HG02588 (cell line): ENCODE measurements at regions not wholly inside any gene's neighbourhood (a gene's known extent, or its start where the extent isn't known, plus 50 kb on each side); places are given as distances from the start of the nearest gene placed in this dataset.
"Not testable (repeated sequence)": the region's sequence is repeated elsewhere in the genome, so short reads cannot be mapped to it uniquely, and the experiment has no call there.

Source experiments
- ATAC-seq: cut with Tn5 transposase; IDR thresholded peaks from one replicate; pipeline ENCODE4 v1.9.1; 2021; ENCODE audit warnings: mild to moderate bottlenecking, moderate library complexity; ENCODE audit not compliant: unreplicated experiment

DNA sequence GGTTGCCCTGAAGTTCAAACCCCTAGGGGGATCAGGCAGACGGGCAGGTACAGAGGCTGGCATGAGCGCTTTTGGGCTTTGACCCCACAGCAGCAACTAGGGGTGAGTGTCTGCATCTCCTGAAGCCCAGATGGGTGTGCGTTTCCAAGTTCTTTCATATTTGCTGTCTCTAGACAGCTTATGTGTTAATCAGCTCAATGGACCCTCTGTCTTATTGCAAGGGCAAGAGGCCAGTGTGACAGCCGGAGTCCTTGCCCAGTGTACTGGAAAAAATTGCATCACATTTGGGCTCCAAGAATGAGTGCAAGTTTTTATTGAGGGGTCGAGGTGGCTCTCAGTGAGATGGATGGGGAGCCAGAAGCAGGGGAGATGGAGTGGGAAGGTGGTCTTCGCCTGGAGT lies 1863.7 kb upstream of the RAG2 start:
- no peak for ATAC-seq

- ATAC-seq = no peak
These were observed 1862.9 kb upstream of the RAG2 start for GRCh38 chr11:38460896-38461295.

DNA sequence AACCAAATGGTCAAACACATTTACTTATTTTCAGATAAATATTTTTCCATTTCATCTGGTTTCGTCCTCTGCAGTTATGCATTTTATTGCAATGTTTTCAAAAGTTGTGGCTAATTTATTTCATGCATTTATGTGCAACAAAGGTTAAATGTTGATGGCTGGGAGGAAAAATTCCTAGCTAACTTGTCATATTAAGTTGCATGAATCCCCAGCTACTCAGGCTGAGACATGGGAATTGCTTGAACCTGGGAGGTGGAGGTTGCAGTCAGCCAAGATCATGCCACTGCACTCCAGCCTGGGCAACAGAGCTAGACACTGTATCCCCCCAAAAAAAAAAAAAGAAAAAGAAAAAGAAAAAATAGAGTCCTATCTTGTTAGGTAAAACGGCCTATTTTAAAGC lies 1862.4 kb upstream of the RAG2 start:
- ATAC-seq = no peak

- no peak for ATAC-seq
These were observed 1858.3 kb upstream of the RAG2 start for GRCh38 chr11:38456371-38456770.

- ATAC-seq = no peak
These were observed 1850.2 kb upstream of the RAG2 start for GRCh38 chr11:38448284-38448683.

GRCh38 chr11:38446336-38446735 lies 1848.3 kb upstream of the RAG2 start:
- no peak for ATAC-seq

GRCh38 chr11:38438091-38438490 lies 1840.1 kb upstream of the RAG2 start:
- ATAC-seq = no peak

- ATAC-seq = no peak
These were observed 1827.5 kb upstream of the RAG2 start for GRCh38 chr11:38425578-38425977.

DNA sequence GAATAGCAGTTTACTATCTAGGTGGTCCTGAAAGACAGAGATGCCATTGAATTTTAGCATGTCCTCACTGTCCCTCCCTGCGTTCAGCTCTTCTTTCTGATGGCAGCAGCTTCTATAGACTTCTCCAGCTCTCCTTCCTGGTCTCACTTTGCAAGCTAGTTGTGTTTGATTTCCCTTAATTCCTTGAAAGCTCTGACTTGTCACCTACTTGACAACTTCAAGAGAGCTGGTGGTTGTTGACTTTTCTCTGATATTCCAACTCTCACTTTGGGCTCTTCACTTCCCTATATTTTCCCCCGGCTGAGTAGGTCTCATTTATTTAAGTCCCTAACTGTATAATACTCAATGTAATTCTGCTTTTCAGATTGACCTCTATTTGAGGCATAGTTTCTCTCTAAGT lies 1825.0 kb upstream of the RAG2 start:
- ATAC-seq = no peak

- no peak for ATAC-seq
These were observed 1818.1 kb upstream of the RAG2 start for GRCh38 chr11:38416141-38416540.

DNA sequence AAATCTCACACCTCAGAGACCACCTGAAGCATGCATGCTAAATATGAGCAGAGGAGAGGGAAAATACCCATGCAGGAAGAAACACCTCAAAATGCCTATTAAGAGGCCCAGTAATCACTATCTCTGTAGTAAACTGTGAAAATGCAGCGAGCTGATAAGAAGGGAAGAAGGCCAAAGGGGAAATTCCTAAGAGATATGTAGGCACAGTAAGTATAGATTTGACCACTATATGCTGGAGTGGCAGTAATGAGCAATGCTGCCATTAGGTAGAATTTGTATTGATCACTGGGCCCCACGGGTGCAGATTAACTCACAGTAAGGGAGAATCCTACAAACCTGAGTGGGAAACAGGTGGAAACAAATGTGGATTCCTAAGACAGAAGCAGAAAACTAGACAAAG lies 1813.1 kb upstream of the RAG2 start:
- no peak for ATAC-seq

- no peak for ATAC-seq
These were observed 1804.0 kb upstream of the RAG2 start for GRCh38 chr11:38402063-38402462.

DNA sequence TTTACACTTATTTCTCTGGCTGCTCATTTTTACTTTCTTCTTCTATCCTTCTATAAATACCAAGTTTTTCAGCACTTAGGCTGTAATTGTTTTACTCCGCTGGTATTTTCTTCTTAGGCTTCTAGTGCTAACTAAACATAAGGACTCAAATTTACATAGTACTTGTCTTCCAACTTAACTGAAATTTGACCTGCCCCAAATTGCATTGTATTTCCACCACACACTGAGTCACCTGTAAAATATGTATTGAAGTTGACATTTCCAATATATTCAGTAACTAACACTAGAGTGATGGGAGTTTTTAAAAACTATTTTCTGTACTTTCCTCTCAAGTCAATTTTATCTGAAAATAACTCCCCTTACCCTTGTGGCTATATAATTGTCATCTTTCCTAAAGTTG lies 1794.1 kb upstream of the RAG2 start:
- ATAC-seq = no peak

DNA sequence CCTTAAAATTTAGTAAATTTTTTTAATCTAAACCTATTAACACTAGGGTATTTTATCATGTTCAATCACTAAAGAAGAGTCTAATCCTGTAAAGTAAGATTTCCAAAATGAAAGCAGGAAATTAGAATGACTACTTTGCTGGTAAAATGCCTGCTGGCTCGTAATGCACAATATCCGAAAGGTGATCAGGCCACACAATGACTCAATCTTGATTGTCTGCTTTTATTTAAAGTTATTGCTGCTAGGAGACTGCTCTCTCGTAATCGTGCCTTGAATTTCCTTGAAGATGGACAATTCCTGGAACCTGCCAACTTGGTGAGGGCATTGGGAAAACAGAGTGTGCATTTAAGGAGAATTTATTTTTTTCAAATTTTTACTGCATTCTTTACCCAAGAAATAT lies 1786.5 kb upstream of the RAG2 start:
- ATAC-seq = no peak

DNA sequence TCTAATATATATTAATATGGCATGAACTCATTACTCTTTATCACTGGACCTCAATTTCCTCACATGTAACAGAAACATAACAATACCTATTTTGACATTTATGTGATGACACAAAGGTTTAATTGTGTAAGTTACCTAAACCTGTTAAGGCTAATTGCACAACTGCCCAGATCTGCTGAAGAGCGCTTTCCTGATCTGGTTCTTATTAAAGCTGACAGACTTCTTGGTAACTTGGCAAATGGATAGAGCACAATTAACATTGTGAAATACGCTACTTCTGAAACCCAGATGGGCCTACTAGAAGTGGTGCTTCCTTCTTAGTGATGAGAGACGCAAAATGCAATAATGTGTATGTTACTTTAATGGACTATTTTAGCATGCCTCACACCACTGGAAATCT lies 1767.2 kb upstream of the RAG2 start:
- no peak for ATAC-seq

DNA sequence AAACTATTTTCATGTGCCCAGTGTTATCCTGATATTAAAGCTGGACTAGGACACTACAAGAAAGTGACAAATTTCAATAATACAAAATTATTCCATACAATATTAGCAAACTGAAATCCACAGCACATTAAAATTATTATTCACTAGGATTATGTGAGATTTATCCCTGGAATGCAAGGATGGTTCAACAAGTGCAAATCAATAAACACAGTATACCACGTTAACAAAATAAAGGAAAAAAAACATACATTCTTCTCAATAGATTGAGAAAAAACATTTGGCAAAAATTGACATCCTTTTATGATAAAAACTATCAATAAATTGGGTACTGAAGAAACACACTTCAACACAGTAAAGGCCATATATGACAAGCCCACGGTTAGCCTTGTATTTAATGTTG lies 1758.2 kb upstream of the RAG2 start:
- no peak for ATAC-seq

DNA sequence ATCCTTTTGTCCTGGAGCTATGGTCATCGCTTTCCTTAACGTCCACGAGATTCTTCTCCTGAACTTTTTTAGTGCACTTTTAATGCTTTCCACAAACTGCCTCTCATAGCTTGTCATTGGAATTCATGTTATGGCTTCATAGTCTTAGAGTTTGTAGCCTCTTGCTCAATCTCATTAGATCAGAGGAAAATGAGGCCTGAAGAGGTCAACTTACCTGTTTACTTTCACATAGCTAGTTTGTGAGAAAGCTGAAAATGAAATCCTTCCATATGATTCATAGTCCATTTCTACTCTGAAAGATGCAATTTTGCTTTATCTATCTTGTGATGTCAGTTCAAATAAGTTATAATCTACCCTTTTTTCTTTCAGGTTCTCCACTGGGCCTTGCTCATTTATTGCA lies 1747.2 kb upstream of the RAG2 start:
- ATAC-seq = no peak

GRCh38 chr11:38341612-38342011 lies 1743.6 kb upstream of the RAG2 start:
- ATAC-seq = not testable (repeated sequence)

- no peak for ATAC-seq
These were observed 1741.9 kb upstream of the RAG2 start for GRCh38 chr11:38339835-38340440.

- ATAC-seq = not testable (repeated sequence)
These were observed 1740.0 kb upstream of the RAG2 start for GRCh38 chr11:38338022-38338421.

DNA sequence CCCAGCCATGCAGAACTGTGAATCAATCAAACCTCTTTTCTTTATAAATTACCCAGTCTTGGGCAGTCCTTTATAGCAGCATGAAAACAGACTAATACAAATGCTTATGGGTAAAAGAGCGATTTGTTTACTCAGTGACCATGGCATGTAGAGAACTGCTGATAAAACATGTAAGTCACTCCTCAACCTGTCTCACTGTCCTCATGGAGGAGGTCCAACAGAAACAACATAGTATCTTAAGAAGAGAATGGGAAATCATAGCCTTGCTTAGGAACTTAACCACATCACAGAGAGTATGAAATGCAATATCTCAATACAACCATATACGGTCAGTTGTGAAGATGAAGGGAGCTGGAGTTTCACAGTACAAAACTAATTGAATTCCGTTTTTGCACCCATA lies 1734.0 kb upstream of the RAG2 start:
- no peak for ATAC-seq

DNA sequence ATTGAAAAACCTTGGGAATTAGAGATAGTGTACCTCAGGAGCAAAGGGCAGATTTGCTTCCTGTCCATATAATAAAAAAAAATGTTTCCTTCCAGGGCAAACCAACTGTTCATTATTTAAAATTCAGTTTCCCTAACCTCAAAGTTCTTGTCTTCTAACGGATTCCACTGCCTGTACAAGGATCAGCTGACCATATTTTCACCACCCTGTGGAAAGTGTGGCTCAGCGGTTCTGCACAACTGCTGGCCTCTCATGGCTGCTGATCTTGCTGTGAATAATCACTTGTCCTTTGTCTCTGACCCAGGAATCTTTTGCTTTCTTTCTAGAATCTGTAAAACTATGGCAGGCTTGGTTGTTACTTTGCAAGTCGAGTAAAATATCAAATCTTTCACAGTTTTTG lies 1732.5 kb upstream of the RAG2 start:
- ATAC-seq = no peak

- no peak for ATAC-seq
These were observed 1726.1 kb upstream of the RAG2 start for GRCh38 chr11:38323961-38324761.
